H9 (cell line): ENCODE measurements at regions not wholly inside any gene's neighbourhood (a gene's known extent, or its start where the extent isn't known, plus 50 kb on each side); places are given as distances from the start of the nearest gene placed in this dataset.

ENCODE experiments used
- DNase-seq: peaks from one replicate; pipeline ENCODE4 v3.0.0-alpha.2; 2017
- H2AFZ ChIP-seq: one replicate; pipeline ENCODE4 v1.6.1; 2013; ENCODE audit warnings: mild to moderate bottlenecking, low read length, control low read depth, moderate library complexity
- H2AK5ac ChIP-seq: 2 replicates; pipeline ENCODE4 v1.6.1; 2013; ENCODE audit warnings: low read length, control low read depth, mixed read lengths; ENCODE audit not compliant: insufficient read length
- H2BK120ac ChIP-seq: one replicate; pipeline ENCODE4 v1.6.1; 2013; ENCODE audit warnings: low read depth, mild to moderate bottlenecking, low read length, control low read depth, inconsistent platforms; ENCODE audit not compliant: poor library complexity, severe bottlenecking
- H2BK12ac ChIP-seq: 2 replicates; pipeline ENCODE4 v1.6.1; 2013; ENCODE audit warnings: low read length, control low read depth, mixed read lengths, low read depth; ENCODE audit not compliant: insufficient read length
- H2BK15ac ChIP-seq: 2 replicates; pipeline ENCODE4 v1.6.1; 2013; ENCODE audit warnings: low read depth, low read length, control low read depth
- H2BK20ac ChIP-seq: one replicate; pipeline ENCODE4 v1.6.1; 2013; ENCODE audit warnings: low read depth, mild to moderate bottlenecking, low read length, control low read depth, inconsistent platforms; ENCODE audit not compliant: poor library complexity, severe bottlenecking
- H2BK5ac ChIP-seq: 2 replicates; pipeline ENCODE4 v1.6.1; 2013; ENCODE audit warnings: low read length, control low read depth, mixed read lengths; ENCODE audit not compliant: insufficient read length
- H3K14ac ChIP-seq: 2 replicates; pipeline ENCODE4 v1.6.1; 2013; ENCODE audit warnings: low read length, control low read depth; ENCODE audit not compliant: insufficient read depth
- H3K18ac ChIP-seq: 2 replicates; pipeline ENCODE4 v1.6.1; 2013; ENCODE audit warnings: low read depth, mild to moderate bottlenecking, mixed read lengths, low read length, control low read depth; ENCODE audit not compliant: insufficient read length
- H3K23ac ChIP-seq: 2 replicates; pipeline ENCODE4 v1.6.1; 2013; ENCODE audit warnings: low read length, control low read depth, mixed read lengths, low read depth; ENCODE audit not compliant: insufficient read length
- H3K23me2 ChIP-seq: 2 replicates; pipeline ENCODE4 v1.6.1; 2013; ENCODE audit warnings: low read depth, mild to moderate bottlenecking, mixed read lengths, low read length, control low read depth; ENCODE audit not compliant: insufficient read length, poor library complexity, severe bottlenecking
- H3K27ac ChIP-seq: 2 replicates; pipeline ENCODE4 v1.5.1; 2013; ENCODE audit warnings: low read length, control low read depth, mixed read lengths, low read depth; ENCODE audit not compliant: insufficient read length
- H3K27me3 ChIP-seq: 2 replicates; pipeline ENCODE4 v1.6.1; 2013; ENCODE audit warnings: low read length, control low read depth, inconsistent platforms; ENCODE audit not compliant: insufficient read depth
- H3K4ac ChIP-seq: 2 replicates; pipeline ENCODE4 v1.6.1; 2013; ENCODE audit warnings: low read depth, mild to moderate bottlenecking, control low read depth, inconsistent platforms, low read length, moderate library complexity
- H3K4me1 ChIP-seq: 2 replicates; pipeline ENCODE4 v1.6.1; 2013; ENCODE audit warnings: low read length, control low read depth, inconsistent platforms; ENCODE audit not compliant: insufficient read depth
- H3K4me2 ChIP-seq: 2 replicates; pipeline ENCODE4 v1.6.1; 2013; ENCODE audit warnings: low read length, control low read depth, mixed read lengths; ENCODE audit not compliant: insufficient read length, insufficient read depth
- H3K56ac ChIP-seq: 2 replicates; pipeline ENCODE4 v1.6.1; 2013; ENCODE audit warnings: low read depth, mild to moderate bottlenecking, mixed read lengths, low read length, control low read depth; ENCODE audit not compliant: insufficient read length
- H3K79me1 ChIP-seq: 2 replicates; pipeline ENCODE4 v1.6.1; 2013; ENCODE audit warnings: low read depth, mild to moderate bottlenecking, moderate library complexity, low read length, control low read depth, inconsistent platforms; ENCODE audit not compliant: insufficient read depth, poor library complexity, severe bottlenecking
- H3K79me2 ChIP-seq: 2 replicates; pipeline ENCODE4 v1.6.1; 2013; ENCODE audit warnings: low read length, control low read depth, inconsistent platforms; ENCODE audit not compliant: insufficient read depth
- H3K9ac ChIP-seq: 2 replicates; pipeline ENCODE4 v1.6.1; 2013; ENCODE audit warnings: low read length, control low read depth, mixed read lengths; ENCODE audit not compliant: insufficient read length; ENCODE audit errors: extremely low read depth
- H3K9me3 ChIP-seq: one replicate; pipeline ENCODE4 v1.6.1; 2013; ENCODE audit warnings: low read depth, low read length, inconsistent platforms; ENCODE audit not compliant: control insufficient read depth
- H3T11ph ChIP-seq: one replicate; pipeline ENCODE4 v1.6.1; 2013; ENCODE audit warnings: mild to moderate bottlenecking, low read length, control low read depth, inconsistent platforms
- H4K20me1 ChIP-seq: one replicate; pipeline ENCODE4 v1.6.1; 2013; ENCODE audit not compliant: control insufficient read depth, insufficient read length, insufficient read depth
- H4K5ac ChIP-seq: 2 replicates; pipeline ENCODE4 v1.6.1; 2013; ENCODE audit warnings: low read depth, mild to moderate bottlenecking, mixed read lengths, low read length, control low read depth; ENCODE audit not compliant: insufficient read length
- H4K8ac ChIP-seq: replicated peaks from 2 replicates; pipeline ENCODE4 v1.6.1; 2013; ENCODE audit warnings: low read length, control low read depth, mixed read lengths, low read depth; ENCODE audit not compliant: insufficient read length
- H4K91ac ChIP-seq: 2 replicates; pipeline ENCODE4 v1.6.1; 2013; ENCODE audit warnings: low read depth, mild to moderate bottlenecking, moderate library complexity, mixed read lengths, low read length, control low read depth; ENCODE audit not compliant: insufficient read length
- H3K27ac Mint-ChIP-seq, 3 experiments: 2 replicates in 2 of 3; 3 replicates in 1 of 3; pipeline ENCODE4 v1.8.0; 2020 to 2021; ENCODE audit warnings: mixed read lengths in 3 of 3, mild to moderate bottlenecking in 1 of 3, moderate library complexity in 1 of 3
- H3K27me3 Mint-ChIP-seq: 2 replicates; pipeline ENCODE4 v1.8.0; 2021; ENCODE audit warnings: low read depth, mild to moderate bottlenecking, moderate library complexity, mixed read lengths
- H3K36me3 Mint-ChIP-seq, 3 experiments: 2 replicates in 2 of 3; 3 replicates in 1 of 3; pipeline ENCODE4 v1.8.0; 2020 to 2021; ENCODE audit warnings: low read depth in 3 of 3, mixed read lengths in 3 of 3; ENCODE audit not compliant: insufficient read depth in 1 of 3
- H3K4me1 Mint-ChIP-seq, 2 experiments: 2 replicates each; pipeline ENCODE4 v1.8.0; 2020; ENCODE audit warnings: mixed read lengths in 2 of 2
- H3K4me3 Mint-ChIP-seq, 2 experiments: 2 replicates in 1 of 2; 3 replicates in 1 of 2; pipeline ENCODE4 v1.8.0; 2020 to 2021; ENCODE audit warnings: mild to moderate bottlenecking in 2 of 2, mixed read lengths in 2 of 2, moderate library complexity in 1 of 2
- H3K9me3 Mint-ChIP-seq, 2 experiments: 2 replicates in 1 of 2; 3 replicates in 1 of 2; pipeline ENCODE4 v1.8.0; 2020; ENCODE audit warnings: mild to moderate bottlenecking in 2 of 2, mixed read lengths in 2 of 2, moderate library complexity in 1 of 2
- WGBS: extraction: QIAGEN DNeasy Blood & Tissue Kit; methylation state at CpG from one replicate; pipeline ENCODE4 v1.1.7; 2013; ENCODE audit warnings: missing lambda C conversion rate, low lambda C conversion rate, mixed read lengths; ENCODE audit not compliant: insufficient read length; ENCODE audit errors: extremely low coverage; 5-methylcytosine and 5-hydroxymethylcytosine counted together
- TF ChIP-seq, protein P1 (sequence below): fragments of 200-600 bp; sonication (generic); conservative IDR thresholded peaks from 3 replicates; pipeline ENCODE4 v1.8.0; 2021; ENCODE audit warnings: antibody characterized with exemption, mild to moderate bottlenecking

DNA sequence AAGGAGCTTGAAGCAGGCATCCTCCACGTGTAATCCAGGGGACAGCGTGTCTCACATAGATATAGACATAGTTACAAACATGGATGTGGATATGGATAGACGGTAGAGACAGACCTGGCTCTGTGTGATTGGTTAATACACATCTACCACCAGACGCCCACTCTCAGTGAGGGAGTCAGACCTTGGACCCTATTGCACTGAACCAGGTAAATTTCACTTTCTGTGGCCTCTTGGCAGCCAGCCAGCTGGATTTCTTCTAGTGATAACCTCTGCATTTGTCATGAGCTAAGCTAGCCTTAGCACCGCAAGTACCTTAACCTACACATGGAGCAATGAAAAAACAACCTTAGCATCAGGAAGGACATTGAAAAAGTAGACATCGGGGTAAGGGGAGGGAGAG is 79.2 kb upstream of the ACSL4 start:
- Histone ChIP-seq H2BK120ac (no peak overlapping the region), H2AK5ac (no peak overlapping the region), H2BK12ac (no peak overlapping the region), H3K9me3 (no peaks in the 10 kb centered on the region), H4K20me1 (no peaks in the 10 kb centered on the region), H3T11ph (no peak overlapping the region), H2BK20ac (no peak overlapping the region), H4K5ac (no peak overlapping the region), H3K27ac (no peak overlapping the region), H3K4ac (no peak overlapping the region), H3K18ac (no peak overlapping the region), H3K9ac (no peak overlapping the region), H2BK5ac (no peak overlapping the region), H3K23me2 (no peaks in the 10 kb centered on the region), H3K4me2 (no peak overlapping the region), H4K91ac (no peak overlapping the region), H3K79me1 (no peaks in the 10 kb centered on the region), H4K8ac (no peak overlapping the region), H3K79me2 (no peaks in the 10 kb centered on the region), H3K4me1 (no peaks in the 10 kb centered on the region), H3K56ac (no peak overlapping the region), H3K14ac (no peak overlapping the region), H3K23ac (no peak overlapping the region), H2AFZ (no peak overlapping the region), H2BK15ac (no peak overlapping the region), H3K27me3 (no peaks in the 10 kb centered on the region)
- Mint-ChIP-seq H3K4me1 (peaks cover 4 to 7% of the 10 kb centered on the region in 2 experiments; a peak in 2 of 4 replicates), H3K27ac (no peak overlapping the region), H3K27me3 (peaks cover 3% of the 10 kb centered on the region; the same call in 1 of the 2 replicates), H3K4me3 (no peak overlapping the region), H3K36me3 (no peaks in the 10 kb centered on the region), H3K9me3 (no peaks in the 10 kb centered on the region)
- WGBS = no CpG with 5 or more reads among the region's 6 CpGs
- TF ChIP-seq, protein P1, sequence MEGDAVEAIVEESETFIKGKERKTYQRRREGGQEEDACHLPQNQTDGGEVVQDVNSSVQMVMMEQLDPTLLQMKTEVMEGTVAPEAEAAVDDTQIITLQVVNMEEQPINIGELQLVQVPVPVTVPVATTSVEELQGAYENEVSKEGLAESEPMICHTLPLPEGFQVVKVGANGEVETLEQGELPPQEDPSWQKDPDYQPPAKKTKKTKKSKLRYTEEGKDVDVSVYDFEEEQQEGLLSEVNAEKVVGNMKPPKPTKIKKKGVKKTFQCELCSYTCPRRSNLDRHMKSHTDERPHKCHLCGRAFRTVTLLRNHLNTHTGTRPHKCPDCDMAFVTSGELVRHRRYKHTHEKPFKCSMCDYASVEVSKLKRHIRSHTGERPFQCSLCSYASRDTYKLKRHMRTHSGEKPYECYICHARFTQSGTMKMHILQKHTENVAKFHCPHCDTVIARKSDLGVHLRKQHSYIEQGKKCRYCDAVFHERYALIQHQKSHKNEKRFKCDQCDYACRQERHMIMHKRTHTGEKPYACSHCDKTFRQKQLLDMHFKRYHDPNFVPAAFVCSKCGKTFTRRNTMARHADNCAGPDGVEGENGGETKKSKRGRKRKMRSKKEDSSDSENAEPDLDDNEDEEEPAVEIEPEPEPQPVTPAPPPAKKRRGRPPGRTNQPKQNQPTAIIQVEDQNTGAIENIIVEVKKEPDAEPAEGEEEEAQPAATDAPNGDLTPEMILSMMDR = no peak
- DNase-seq = no peak
